WTC11 (cell line): ENCODE measurements at regions not wholly inside any gene's neighbourhood (a gene's known extent, or its start where the extent isn't known, plus 50 kb on each side); places are given as distances from the start of the nearest gene placed in this dataset.

Source experiments
- ATAC-seq: fragments of 200-7000 bp; cut with Tn5 transposase; 2 replicates; pipeline ENCODE4 v1.10.0; 2021; ENCODE audit warnings: mild to moderate bottlenecking, moderate library complexity
- CTCF ChIA-PET: fragments of 300-600 bp; sonication (Branson Sonifier 250); formaldehyde crosslinking; loops from one replicate; lab custom pipeline; 2021; ENCODE audit warnings: antibody characterized with exemption; lab: Charles Lee
- POLR2A ChIA-PET: fragments of 350-600 bp; sonication (Branson Sonifier 250); formaldehyde crosslinking; loops from one replicate; lab custom pipeline; 2021; ENCODE audit warnings: antibody characterized with exemption; lab: Charles Lee
- DNase-seq: peaks from one replicate; pipeline ENCODE4 v3.0.0; 2021; ENCODE audit warnings: low spot score
- H3K27ac Mint-ChIP-seq: 2 replicates; pipeline ENCODE4 v1.8.0; 2021; ENCODE audit warnings: mixed read lengths
- H3K27me3 Mint-ChIP-seq: 2 replicates; pipeline ENCODE4 v1.8.0; 2021; ENCODE audit warnings: low read depth, mild to moderate bottlenecking, moderate library complexity, mixed read lengths
- H3K36me3 Mint-ChIP-seq: 2 replicates; pipeline ENCODE4 v1.8.0; 2021; ENCODE audit warnings: mixed read lengths
- H3K4me1 Mint-ChIP-seq: 2 replicates; pipeline ENCODE4 v1.8.0; 2022; ENCODE audit warnings: mixed read lengths
- H3K4me3 Mint-ChIP-seq: 2 replicates; pipeline ENCODE4 v1.8.0; 2021; ENCODE audit warnings: mild to moderate bottlenecking, moderate library complexity, mixed read lengths
- H3K9me3 Mint-ChIP-seq: 2 replicates; pipeline ENCODE4 v1.8.0; 2021; ENCODE audit warnings: mixed read lengths
- CBFB ChIP-seq: sonication (generic); formaldehyde crosslinking; IDR thresholded peaks from 2 replicates; pipeline ENCODE4 v1.8.1; 2022; ENCODE audit warnings: mild to moderate bottlenecking, low read depth, missing genetic modification reagents
- CTCF ChIP-seq: fragments of 200-600 bp; IDR thresholded peaks from 2 replicates; pipeline ENCODE4 v1.8.0; 2022; ENCODE audit warnings: antibody characterized with exemption
- ELF4 ChIP-seq: sonication (generic); formaldehyde crosslinking; IDR thresholded peaks from 2 replicates; pipeline ENCODE4 v1.8.1; 2022; ENCODE audit warnings: low read depth, mild to moderate bottlenecking, moderate library complexity, missing genetic modification reagents
- ERG ChIP-seq: fragments of 250-450 bp; sonication (Bioruptor Pico); IDR thresholded peaks from 2 replicates; pipeline ENCODE4 v1.8.0; 2021; ENCODE audit warnings: mild to moderate bottlenecking
- FOXJ3 ChIP-seq: sonication (generic); formaldehyde crosslinking; IDR thresholded peaks from 2 replicates; pipeline ENCODE4 v1.9.0; 2021; ENCODE audit warnings: missing genetic modification reagents, mild to moderate bottlenecking, borderline replicate concordance
- FOXP4 ChIP-seq: sonication (generic); formaldehyde crosslinking; IDR thresholded peaks from 2 replicates; pipeline ENCODE4 v1.8.0; 2022; ENCODE audit warnings: mild to moderate bottlenecking, missing genetic modification reagents
- JUN ChIP-seq: sonication (generic); formaldehyde crosslinking; IDR thresholded peaks from 2 replicates; pipeline ENCODE4 v1.8.0; 2023; ENCODE audit warnings: mild to moderate bottlenecking, missing genetic modification reagents
- NFATC4 ChIP-seq: fragments of 250-450 bp; sonication (Bioruptor Pico); IDR thresholded peaks from 2 replicates; pipeline ENCODE4 v1.9.0; 2021; ENCODE audit warnings: mild to moderate bottlenecking
- NR2C2 ChIP-seq: sonication (generic); formaldehyde crosslinking; IDR thresholded peaks from 2 replicates; pipeline ENCODE4 v1.8.0; 2022; ENCODE audit warnings: mild to moderate bottlenecking, missing genetic modification reagents
- PRRX2 ChIP-seq: fragments of 250-450 bp; sonication (Bioruptor Pico); IDR thresholded peaks from 2 replicates; pipeline ENCODE4 v1.8.0; 2021; ENCODE audit warnings: mild to moderate bottlenecking
- SOX15 ChIP-seq: fragments of 250-450 bp; sonication (Bioruptor Pico); IDR thresholded peaks from 2 replicates; pipeline ENCODE4 v1.9.0; 2021; ENCODE audit warnings: mild to moderate bottlenecking
- ZNF232 ChIP-seq: sonication (generic); formaldehyde crosslinking; IDR thresholded peaks from 2 replicates; pipeline ENCODE4 v1.8.0; 2022; ENCODE audit warnings: mild to moderate bottlenecking, missing genetic modification reagents
- ZNF263 ChIP-seq: sonication (generic); formaldehyde crosslinking; IDR thresholded peaks from 2 replicates; pipeline ENCODE4 v1.8.1; 2022; ENCODE audit warnings: low read depth, mild to moderate bottlenecking, moderate library complexity, missing genetic modification reagents
- ZNF396 ChIP-seq: fragments of 250-450 bp; sonication (Bioruptor Pico); IDR thresholded peaks from 2 replicates; pipeline ENCODE4 v1.8.0; 2021; ENCODE audit warnings: mild to moderate bottlenecking, moderate library complexity, borderline replicate concordance
- TF ChIP-seq, protein P1 (sequence below): sonication (generic); formaldehyde crosslinking; IDR thresholded peaks from 2 replicates; pipeline ENCODE4 v1.8.1; 2023; ENCODE audit warnings: mild to moderate bottlenecking, missing genetic modification reagents, moderate library complexity
- TF ChIP-seq, protein P2 (sequence below): fragments of 250-450 bp; sonication (Bioruptor Pico); conservative IDR thresholded peaks from 2 replicates; pipeline ENCODE4 v1.9.0; 2021; ENCODE audit warnings: mild to moderate bottlenecking
- TF ChIP-seq, protein P3 (sequence below): sonication (generic); formaldehyde crosslinking; IDR thresholded peaks from 2 replicates; pipeline ENCODE4 v1.8.0; 2022; ENCODE audit warnings: mild to moderate bottlenecking, missing genetic modification reagents

GRCh38 chr6:2482773-2483172 lies 237.4 kb upstream of the GMDS start:
- CTCF ChIA-PET = no interaction called here

DNA sequence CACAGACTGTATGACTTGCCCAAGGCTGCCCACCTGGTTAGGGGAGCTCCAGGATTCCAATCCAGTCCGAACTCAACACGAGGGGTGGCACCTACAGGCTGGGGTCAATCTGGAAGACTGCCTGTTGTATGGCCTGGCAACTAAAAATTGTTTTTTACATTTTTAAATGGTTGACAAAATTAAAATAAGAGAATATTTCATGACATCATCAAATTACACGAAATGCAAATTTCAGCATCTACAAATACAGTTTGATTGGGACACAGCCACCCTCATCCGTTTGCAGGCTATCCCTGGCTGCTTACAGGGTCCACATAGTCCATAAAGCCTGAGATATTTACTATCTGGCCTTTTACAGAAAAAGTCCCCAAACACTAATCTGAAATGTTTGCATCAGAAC lies 235.9 kb upstream of the GMDS start:
- Mint-ChIP-seq H3K4me3 (no peak overlapping the region), H3K27ac (no peak overlapping the region), H3K27me3 (no peaks in the 10 kb centered on the region), H3K9me3 (peaks cover 26% of the 10 kb centered on the region), H3K36me3 (peaks cover 20% of the 10 kb centered on the region), H3K4me1 (no peaks in the 10 kb centered on the region)
- DNase-seq = no peak
- ChIA-PET POLR2A (no interaction called here), CTCF (no interaction called here)
- ATAC-seq = no peak
- TF ChIP-seq ERG = no peak

More at GRCh38 chr6:2482773-2483172, 237.4 kb upstream of the GMDS start:
- DNase-seq = no peak
- no peaks in the 10 kb centered on the region for H3K4me1 Mint-ChIP-seq
- H3K36me3 Mint-ChIP-seq = peaks cover 20% of the 10 kb centered on the region
- POLR2A ChIA-PET = no interaction called here
- H3K9me3 Mint-ChIP-seq = peaks cover 26% of the 10 kb centered on the region
- TF ChIP-seq CTCF (0 out of 2 replicates have a peak, but pooled peaks have one; percentile 24), NFATC4 (CRISPR knock-in tag) (no peak)
- no peak overlapping the region for H3K4me3 Mint-ChIP-seq
- H3K27ac Mint-ChIP-seq = no peak overlapping the region
- no peak for ATAC-seq
- no peaks in the 10 kb centered on the region for H3K27me3 Mint-ChIP-seq

GRCh38 chr6:2480267-2480966 lies 235.0 kb upstream of the GMDS start:
- TF ChIP-seq, protein P1, sequence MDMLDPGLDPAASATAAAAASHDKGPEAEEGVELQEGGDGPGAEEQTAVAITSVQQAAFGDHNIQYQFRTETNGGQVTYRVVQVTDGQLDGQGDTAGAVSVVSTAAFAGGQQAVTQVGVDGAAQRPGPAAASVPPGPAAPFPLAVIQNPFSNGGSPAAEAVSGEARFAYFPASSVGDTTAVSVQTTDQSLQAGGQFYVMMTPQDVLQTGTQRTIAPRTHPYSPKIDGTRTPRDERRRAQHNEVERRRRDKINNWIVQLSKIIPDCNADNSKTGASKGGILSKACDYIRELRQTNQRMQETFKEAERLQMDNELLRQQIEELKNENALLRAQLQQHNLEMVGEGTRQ (CRISPR knock-in tag) = no peak
- TF ChIP-seq CBFB = no peak
- no peak for TF ChIP-seq JUN
- no peak for TF ChIP-seq SOX15 (CRISPR knock-in tag)
- no peak for TF ChIP-seq ZNF396
- TF ChIP-seq FOXJ3 = no peak
- TF ChIP-seq NFATC4 (CRISPR knock-in tag) = no peak
- no peak for TF ChIP-seq PRRX2 (CRISPR knock-in tag)
- TF ChIP-seq ERG = no peak
- TF ChIP-seq, protein P2, sequence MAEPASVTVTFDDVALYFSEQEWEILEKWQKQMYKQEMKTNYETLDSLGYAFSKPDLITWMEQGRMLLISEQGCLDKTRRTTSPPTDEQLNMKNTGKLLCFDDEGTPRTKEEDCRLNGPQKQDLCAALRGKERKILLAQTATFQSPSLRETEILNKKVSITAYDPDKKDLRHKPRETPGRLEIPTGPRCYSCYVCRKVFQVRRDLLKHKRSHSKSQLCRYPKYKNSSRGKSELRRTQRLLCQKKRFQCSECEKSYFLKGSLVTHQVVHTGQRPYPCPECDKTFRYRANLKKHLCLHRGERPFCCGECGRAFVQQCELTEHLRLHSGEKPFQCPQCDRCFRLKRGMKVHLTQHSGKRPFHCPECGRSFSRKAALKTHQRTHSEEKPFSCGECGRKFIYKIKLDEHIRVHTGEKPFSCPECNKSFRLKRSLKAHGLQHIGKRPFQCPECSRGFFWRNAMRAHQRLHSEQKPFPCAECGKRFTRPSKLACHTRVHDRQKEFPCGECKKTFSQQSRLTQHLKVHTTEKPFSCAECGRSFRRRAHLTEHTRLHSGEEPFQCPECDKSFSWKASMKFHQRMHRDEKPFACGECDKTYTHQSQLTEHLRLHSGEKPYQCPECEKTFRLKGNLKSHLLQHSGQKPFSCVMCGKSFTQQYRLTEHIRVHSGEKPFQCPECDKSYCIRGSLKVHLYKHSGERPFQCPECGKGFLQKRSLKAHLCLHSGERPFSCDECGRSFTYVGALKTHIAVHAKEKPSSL = no peak
- TF ChIP-seq, protein P3, sequence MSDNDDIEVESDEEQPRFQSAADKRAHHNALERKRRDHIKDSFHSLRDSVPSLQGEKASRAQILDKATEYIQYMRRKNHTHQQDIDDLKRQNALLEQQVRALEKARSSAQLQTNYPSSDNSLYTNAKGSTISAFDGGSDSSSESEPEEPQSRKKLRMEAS (CRISPR knock-in tag) = no peak
- no peak for TF ChIP-seq ELF4 (CRISPR knock-in tag)
- no peak for TF ChIP-seq FOXP4 (CRISPR knock-in tag)
- TF ChIP-seq NR2C2 (CRISPR knock-in tag) = no peak
- TF ChIP-seq ZNF232 = no peak
- no peak for TF ChIP-seq ZNF263 (CRISPR knock-in tag)
- ATAC-seq (no peak), DNase-seq (no peak)
- peaks cover 26% of the 10 kb centered on the region for H3K9me3 Mint-ChIP-seq
- H3K4me1 Mint-ChIP-seq = no peaks in the 10 kb centered on the region
- ChIA-PET CTCF (no interaction called here), POLR2A (no interaction called here)
- peaks cover 20% of the 10 kb centered on the region for H3K36me3 Mint-ChIP-seq
- H3K27me3 Mint-ChIP-seq = no peaks in the 10 kb centered on the region
- H3K4me3 Mint-ChIP-seq = no peak overlapping the region
- H3K27ac Mint-ChIP-seq = no peak overlapping the region
